HL-60 (cell line): ENCODE measurements at regions not wholly inside any gene's neighbourhood (a gene's known extent, or its start where the extent isn't known, plus 50 kb on each side); places are given as distances from the start of the nearest gene placed in this dataset.

Experiments used
- CTCF ChIP-seq: IDR thresholded peaks from one replicate; pipeline ENCODE4 v1.5.1; 2011; ENCODE audit warnings: low read length, control low read depth, inconsistent platforms; ENCODE audit not compliant: insufficient read depth
- POLR2AphosphoS5 ChIP-seq: IDR thresholded peaks from 2 replicates; pipeline ENCODE4 v1.6.1; 2012; ENCODE audit warnings: low read depth

GRCh38 chr3:87549208-87549607, 272.8 kb upstream of the POU1F1 start:
- no peak for TF ChIP-seq CTCF
- TF ChIP-seq POLR2AphosphoS5: no peak
